ENCODE measurements at regions not wholly inside any gene's neighbourhood (a gene's known extent, or its start where the extent isn't known, plus 50 kb on each side); places are given as distances from the start of the nearest gene placed in this dataset.

- ChIA-PET RAD21 (ENCODE audit: unreplicated experiment) (no interaction called here), POLR2A (no interaction called here), SMC1A (ENCODE audit: uncharacterized antibody, unreplicated experiment) (interaction anchor here (0.7 kb wide), 1 partner anchor 1620 kb away, joined by 3 read pairs; no protein-coding TSS in a partner anchor), CTCF (interaction anchor here (0.6 to 0.9 kb wide), 2 partner anchors 116 to 470 kb away, joined by 3 to 6 read pairs; no protein-coding TSS in a partner anchor)
- no peak overlapping the region for H3K4me3 ChIP-seq
- no peak overlapping the region for H3K4me2 ChIP-seq (ENCODE audit: control insufficient read depth, insufficient read depth)
- H3K27ac ChIP-seq (ENCODE audit: control insufficient read depth, insufficient read depth), result no peak overlapping the region
- no peak for ATAC-seq
- H2AFZ ChIP-seq (ENCODE audit: control insufficient read depth, low read depth, low read length), result no peak overlapping the region
- in situ Hi-C loops (cut with MboI), result no loop called here
- H3K9ac ChIP-seq (ENCODE audit: control insufficient read depth, insufficient read depth, low read length), result no peak overlapping the region
- H3K27me3 ChIP-seq (replicated peaks in 1 of 2; ENCODE audit: control insufficient read depth in 2 of 2, insufficient read depth in 2 of 2, low read length in 1 of 2), result peaks cover 2 to 4% of the 10 kb centered on the region in 2 experiments; a peak in 3 of 4 replicates
- 27% methylated on average over 8 of the region's 8 CpGs for WGBS (ENCODE audit: insufficient coverage, insufficient replicate concordance, low lambda C conversion rate, missing lambda C conversion rate)
- FAIRE-seq, result no peak
- no peaks in the 10 kb centered on the region; the same call in 2 of the 3 replicates for H3K9me3 ChIP-seq (replicated peaks; ENCODE audit: control insufficient read depth, insufficient read depth, low read length)
- DNase-seq (ENCODE audit: low read depth, low spot score), result no peak
- BruUV-seq (replicated peaks), result no TSS peak
- intact Hi-C loops (cut with micrococcal nuclease; ENCODE audit: unreplicated experiment), result no loop called here
- no peaks in the 10 kb centered on the region for H3K36me3 ChIP-seq (ENCODE audit: control insufficient read depth in 2 of 2, insufficient read depth in 2 of 2, low read length in 1 of 2)
- H3K4me1 ChIP-seq (ENCODE audit: control insufficient read depth, insufficient read depth, low read length), result no peaks in the 10 kb centered on the region
- no peaks in the 10 kb centered on the region for H3K79me2 ChIP-seq (ENCODE audit: control insufficient read depth, insufficient read depth, low read length)
- TF ChIP-seq TBL1XR1 (IDR thresholded peaks at IDR 0.05; ENCODE audit: low read depth, low read length) (no peak), RAD21 (IDR thresholded peaks at IDR 0.05; ENCODE audit: insufficient read depth, low read depth, low read length) (peak; percentile 61), RUNX3 (IDR thresholded peaks at IDR 0.05; ENCODE audit: low read length) (no peak), SMC3 (IDR thresholded peaks at IDR 0.05; ENCODE audit: borderline replicate concordance, low read length) (peak; percentile 6; the same call in 1 of the 2 replicates), FOS (IDR thresholded peaks at IDR 0.05; ENCODE audit: borderline replicate concordance, extremely low read depth, insufficient read length) (no peak), HDAC6 (IDR thresholded peaks at IDR 0.05; ENCODE audit: unreplicated experiment) (no peak)
- TF ChIP-seq, protein P1, sequence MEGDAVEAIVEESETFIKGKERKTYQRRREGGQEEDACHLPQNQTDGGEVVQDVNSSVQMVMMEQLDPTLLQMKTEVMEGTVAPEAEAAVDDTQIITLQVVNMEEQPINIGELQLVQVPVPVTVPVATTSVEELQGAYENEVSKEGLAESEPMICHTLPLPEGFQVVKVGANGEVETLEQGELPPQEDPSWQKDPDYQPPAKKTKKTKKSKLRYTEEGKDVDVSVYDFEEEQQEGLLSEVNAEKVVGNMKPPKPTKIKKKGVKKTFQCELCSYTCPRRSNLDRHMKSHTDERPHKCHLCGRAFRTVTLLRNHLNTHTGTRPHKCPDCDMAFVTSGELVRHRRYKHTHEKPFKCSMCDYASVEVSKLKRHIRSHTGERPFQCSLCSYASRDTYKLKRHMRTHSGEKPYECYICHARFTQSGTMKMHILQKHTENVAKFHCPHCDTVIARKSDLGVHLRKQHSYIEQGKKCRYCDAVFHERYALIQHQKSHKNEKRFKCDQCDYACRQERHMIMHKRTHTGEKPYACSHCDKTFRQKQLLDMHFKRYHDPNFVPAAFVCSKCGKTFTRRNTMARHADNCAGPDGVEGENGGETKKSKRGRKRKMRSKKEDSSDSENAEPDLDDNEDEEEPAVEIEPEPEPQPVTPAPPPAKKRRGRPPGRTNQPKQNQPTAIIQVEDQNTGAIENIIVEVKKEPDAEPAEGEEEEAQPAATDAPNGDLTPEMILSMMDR (IDR thresholded peaks at IDR 0.05 in 2 of 3, conservative IDR thresholded peaks at IDR 0.05 in 1 of 3; ENCODE audit: control insufficient read depth in 2 of 3, extremely low read depth in 1 of 3, insufficient read depth in 1 of 3, low read depth in 3 of 3, low read length in 3 of 3), result peak in 2 of 3 experiments; percentile 16 to 25; a peak in 2 of 6 replicates
- no peaks in the 10 kb centered on the region for H4K20me1 ChIP-seq (ENCODE audit: control insufficient read depth, insufficient read depth)
Observed at GRCh38 chr6:1062786-1063545, 248.9 kb upstream of the FOXQ1 start.

Measured in GM12878 (cell line).